ENCODE measurements at regions not wholly inside any gene's neighbourhood (a gene's known extent, or its start where the extent isn't known, plus 50 kb on each side); places are given as distances from the start of the nearest gene placed in this dataset.

DNA sequence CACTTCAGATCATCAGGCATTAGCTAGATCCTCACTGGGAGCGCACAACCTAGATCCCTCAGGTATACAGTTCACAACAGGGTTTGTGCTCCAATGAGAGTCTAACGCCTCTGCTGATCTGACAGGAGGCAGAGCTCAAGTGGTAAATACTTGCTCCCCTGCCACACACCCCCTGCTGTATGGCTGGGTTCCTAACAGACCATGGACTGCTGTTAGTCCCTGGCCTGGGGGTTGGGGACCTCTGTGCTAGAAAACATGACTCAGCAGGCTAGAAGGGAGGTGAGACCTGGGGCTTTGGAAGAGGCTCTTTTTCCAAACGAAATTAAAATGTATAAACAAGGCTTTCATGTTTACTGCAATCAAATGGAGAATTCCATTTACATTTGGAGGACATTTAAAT lies 691.1 kb downstream of the FLRT2 start:
- TF ChIP-seq CTCF (IDR thresholded peaks at IDR 0.05; ENCODE audit: partially characterized antibody, unreplicated experiment): no peak
- no peaks in the 10 kb centered on the region for H3K36me3 Mint-ChIP-seq (ENCODE audit: unreplicated experiment)
- H3K9me3 Mint-ChIP-seq (ENCODE audit: unreplicated experiment): peaks cover 3% of the 10 kb centered on the region
- H3K27ac Mint-ChIP-seq (ENCODE audit: unreplicated experiment): peak overlapping the region; percentile 50
- H3K4me3 Mint-ChIP-seq (ENCODE audit: unreplicated experiment): peak overlapping the region; percentile 13
- DNase-seq: peak; percentile 49
- peaks cover 2% of the 10 kb centered on the region for H3K27me3 Mint-ChIP-seq (ENCODE audit: unreplicated experiment)
- H3K4me1 Mint-ChIP-seq (ENCODE audit: low read depth, unreplicated experiment): peaks cover 25% of the 10 kb centered on the region

DNA sequence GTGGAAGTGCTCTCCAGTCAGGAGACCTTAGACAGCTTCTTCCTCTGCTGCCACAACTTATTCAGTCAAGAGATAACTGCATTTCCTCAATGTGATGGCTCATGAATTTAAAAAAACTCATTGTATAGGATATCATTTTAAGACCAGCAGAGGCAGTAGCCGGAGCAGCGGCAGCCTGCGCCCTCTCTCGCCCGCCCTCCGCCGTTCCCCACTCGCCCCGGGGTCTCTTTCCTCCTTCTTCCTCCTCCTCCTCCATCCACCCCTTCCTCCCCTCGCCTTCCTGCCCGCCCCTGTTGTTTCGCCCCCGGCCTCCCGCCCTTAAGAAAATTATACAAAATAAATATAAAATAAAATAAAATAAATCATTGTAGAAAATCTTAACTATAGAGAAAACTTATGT lies 687.6 kb downstream of the FLRT2 start:
- peaks cover 18% of the 10 kb centered on the region for H3K4me1 Mint-ChIP-seq (ENCODE audit: low read depth, unreplicated experiment)
- no peak overlapping the region for H3K4me3 Mint-ChIP-seq (ENCODE audit: unreplicated experiment)
- no peaks in the 10 kb centered on the region for H3K9me3 Mint-ChIP-seq (ENCODE audit: unreplicated experiment)
- H3K27ac Mint-ChIP-seq (ENCODE audit: unreplicated experiment): no peak overlapping the region
- H3K36me3 Mint-ChIP-seq (ENCODE audit: unreplicated experiment): no peaks in the 10 kb centered on the region
- no peaks in the 10 kb centered on the region for H3K27me3 Mint-ChIP-seq (ENCODE audit: unreplicated experiment)
- DNase-seq: no peak
- TF ChIP-seq CTCF (IDR thresholded peaks at IDR 0.05; ENCODE audit: partially characterized antibody, unreplicated experiment): no peak

DNA sequence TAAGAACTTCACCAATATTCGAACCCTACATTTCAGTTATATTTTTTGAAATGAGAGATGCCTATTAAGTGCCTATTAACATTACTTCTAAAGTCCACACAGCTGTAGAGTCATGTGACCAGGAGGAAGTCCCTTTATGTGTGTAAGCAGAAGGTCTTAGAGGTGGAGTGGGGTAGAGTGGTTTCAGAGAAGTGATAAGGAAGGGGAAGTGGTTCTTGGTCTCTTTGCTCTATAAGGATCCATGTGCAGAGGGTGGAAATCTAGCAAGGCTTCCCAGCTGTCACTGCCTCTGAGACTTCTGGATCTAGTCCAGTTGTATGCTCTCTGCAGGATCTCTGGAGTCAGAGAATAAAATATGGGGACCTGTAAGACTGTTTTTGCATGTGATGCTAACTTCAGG lies 673.9 kb downstream of the FLRT2 start:
- Mint-ChIP-seq H3K4me3 (ENCODE audit: unreplicated experiment) (no peak overlapping the region), H3K27ac (ENCODE audit: unreplicated experiment) (no peak overlapping the region), H3K27me3 (ENCODE audit: unreplicated experiment) (no peaks in the 10 kb centered on the region), H3K4me1 (ENCODE audit: low read depth, unreplicated experiment) (no peaks in the 10 kb centered on the region), H3K9me3 (ENCODE audit: unreplicated experiment) (peaks cover 6% of the 10 kb centered on the region), H3K36me3 (ENCODE audit: unreplicated experiment) (no peaks in the 10 kb centered on the region)
- TF ChIP-seq CTCF (IDR thresholded peaks at IDR 0.05; ENCODE audit: partially characterized antibody, unreplicated experiment): no peak
- DNase-seq: no peak

DNA sequence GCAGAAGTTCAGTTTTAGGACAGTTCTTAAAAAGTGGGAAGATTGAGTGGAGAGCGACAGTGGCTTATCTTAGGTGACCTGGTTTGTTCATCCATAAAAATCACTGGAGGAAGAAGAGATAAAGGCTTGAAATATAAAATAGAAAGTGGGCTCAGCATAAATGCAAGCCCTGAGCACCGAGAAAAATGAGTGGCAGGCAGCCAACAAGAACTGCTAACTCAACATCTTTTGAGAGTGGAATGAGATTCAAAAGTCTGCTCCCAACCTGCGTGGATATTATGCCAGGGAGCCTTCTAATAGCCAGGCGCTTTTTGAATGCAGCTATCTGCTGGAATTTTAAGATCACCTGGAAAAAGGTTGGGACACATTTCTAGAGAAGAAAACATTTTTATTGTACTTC lies 666.5 kb downstream of the FLRT2 start:
- H3K9me3 Mint-ChIP-seq (ENCODE audit: unreplicated experiment): peaks cover 2% of the 10 kb centered on the region
- H3K27me3 Mint-ChIP-seq (ENCODE audit: unreplicated experiment): no peaks in the 10 kb centered on the region
- no peak overlapping the region for H3K27ac Mint-ChIP-seq (ENCODE audit: unreplicated experiment)
- no peak overlapping the region for H3K4me3 Mint-ChIP-seq (ENCODE audit: unreplicated experiment)
- no peaks in the 10 kb centered on the region for H3K36me3 Mint-ChIP-seq (ENCODE audit: unreplicated experiment)
- no peak for TF ChIP-seq CTCF (IDR thresholded peaks at IDR 0.05; ENCODE audit: partially characterized antibody, unreplicated experiment)
- no peak for DNase-seq
- no peaks in the 10 kb centered on the region for H3K4me1 Mint-ChIP-seq (ENCODE audit: low read depth, unreplicated experiment)

DNA sequence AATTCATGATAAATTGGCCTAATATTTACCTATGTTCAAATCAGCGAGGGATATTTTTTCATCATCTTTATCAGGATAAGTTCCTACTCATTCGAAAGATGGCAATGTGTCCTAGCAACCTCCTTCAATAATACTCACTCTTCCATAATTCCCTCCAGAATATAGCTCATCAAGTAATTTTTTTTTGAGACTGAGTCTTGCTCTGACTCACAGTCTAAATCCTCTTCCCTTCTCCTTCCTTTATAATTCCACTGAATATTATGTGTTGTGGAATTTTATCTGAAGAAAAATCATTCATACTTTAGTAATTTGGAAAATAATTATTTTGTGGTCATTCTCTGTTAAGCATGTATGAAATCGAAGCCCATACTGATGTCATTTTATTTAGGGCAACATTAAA lies 663.8 kb downstream of the FLRT2 start:
- no peak for TF ChIP-seq CTCF (IDR thresholded peaks at IDR 0.05; ENCODE audit: partially characterized antibody, unreplicated experiment)
- no peak for DNase-seq
- Mint-ChIP-seq H3K4me3 (ENCODE audit: unreplicated experiment) (no peak overlapping the region), H3K27me3 (ENCODE audit: unreplicated experiment) (no peaks in the 10 kb centered on the region), H3K9me3 (ENCODE audit: unreplicated experiment) (no peaks in the 10 kb centered on the region), H3K36me3 (ENCODE audit: unreplicated experiment) (no peaks in the 10 kb centered on the region), H3K4me1 (ENCODE audit: low read depth, unreplicated experiment) (no peaks in the 10 kb centered on the region), H3K27ac (ENCODE audit: unreplicated experiment) (no peak overlapping the region)

All from glutamatergic neuron (in vitro differentiated cells).